SK-N-SH (cell line): ENCODE measurements at regions not wholly inside any gene's neighbourhood (a gene's known extent, or its start where the extent isn't known, plus 50 kb on each side); places are given as distances from the start of the nearest gene placed in this dataset.

Source experiments
- CTCF ChIA-PET: fragments of 300-600, 350-600 bp; formaldehyde crosslinking; extraction: SDS; loops from one replicate; lab custom pipeline; 2021; lab: Yijun Ruan, JAX
- POLR2A ChIA-PET: fragments of 350-600 bp; sonication (Branson Sonifier 250); formaldehyde crosslinking; extraction: SDS; loops from one replicate; lab custom pipeline; 2020; ENCODE audit warnings: antibody characterized with exemption, inconsistent platforms; lab: Yijun Ruan, JAX
- DNase-seq: peaks from one replicate; pipeline ENCODE4 v3.0.0; 2012
- H2AFZ ChIP-seq: fragments of 200-600 bp; sonication (generic); 2 replicates; pipeline ENCODE4 v1.8.1; 2016; ENCODE audit warnings: antibody characterized with exemption, mild to moderate bottlenecking, low read depth
- H3F3A ChIP-seq: fragments of 200-600 bp; sonication (generic); replicated peaks from 2 replicates; pipeline ENCODE3; 2016; ENCODE audit warnings: antibody characterized with exemption, mild to moderate bottlenecking; ENCODE audit not compliant: insufficient read depth
- H3K27ac ChIP-seq, 2 experiments: fragments of 200-500 bp in 1 of 2; fragments of 200-600 bp in 1 of 2; sonication (Bioruptor generic) in 1 of 2; sonication (generic), shearing (Covaris generic) in 1 of 2; 2 replicates each; pipeline versions ENCODE4 v1.5.1 to v1.6.1; 2014 to 2016; ENCODE audit warnings: low read depth in 2 of 2, inconsistent platforms in 1 of 2, low read length in 1 of 2, mild to moderate bottlenecking in 1 of 2, mixed read lengths in 1 of 2
- H3K27me3 ChIP-seq: fragments of 200-600 bp; sonication (generic), shearing (Covaris generic); 2 replicates; pipeline ENCODE4 v1.6.1; 2016; ENCODE audit warnings: mixed run types; ENCODE audit not compliant: insufficient read depth
- H3K36me3 ChIP-seq, 2 experiments: fragments of 200-500 bp in 1 of 2; fragments of 200-600 bp in 1 of 2; sonication (Bioruptor generic) in 1 of 2; sonication (generic) in 1 of 2; replicated peaks in 1 of 2; 2 replicates each; pipeline versions ENCODE3 to v1.5.1; 2014 to 2016; ENCODE audit warnings: low read length in 1 of 2, mild to moderate bottlenecking in 1 of 2; ENCODE audit not compliant: insufficient read depth in 2 of 2, control insufficient read depth in 1 of 2
- H3K4me1 ChIP-seq, 2 experiments: fragments of 200-500 bp in 1 of 2; fragments of 200-600 bp in 1 of 2; sonication (Bioruptor generic) in 1 of 2; sonication (generic), shearing (Covaris generic) in 1 of 2; 2 replicates each; pipeline versions ENCODE4 v1.5.1 to v1.6.1; 2014 to 2016; ENCODE audit warnings: low read depth in 1 of 2, low read length in 1 of 2, mixed run types in 1 of 2; ENCODE audit not compliant: insufficient read depth in 2 of 2, control insufficient read depth in 1 of 2
- H3K4me2 ChIP-seq: fragments of 200-600 bp; sonication (generic), shearing (Covaris generic); 2 replicates; pipeline ENCODE4 v1.6.1; 2017; ENCODE audit warnings: mixed run types
- H3K4me3 ChIP-seq, 2 experiments: fragments of 200-500 bp in 1 of 2; fragments of 200-600 bp in 1 of 2; sonication (Bioruptor generic) in 1 of 2; sonication (generic), shearing (Covaris generic) in 1 of 2; 2 replicates each; pipeline versions ENCODE4 v1.5.1 to v1.8.1; 2014 to 2016; ENCODE audit warnings: low read depth in 2 of 2, inconsistent platforms in 1 of 2, low read length in 1 of 2, mild to moderate bottlenecking in 1 of 2, mixed read lengths in 1 of 2, moderate library complexity in 1 of 2
- H3K79me2 ChIP-seq: fragments of 200-600 bp; sonication (generic); 2 replicates; pipeline ENCODE4 v1.8.1; 2017; ENCODE audit warnings: mild to moderate bottlenecking; ENCODE audit not compliant: insufficient read depth
- H3K9ac ChIP-seq: fragments of 200-600 bp; sonication (generic); 2 replicates; pipeline ENCODE4 v1.6.1; 2017; ENCODE audit warnings: mixed run types
- H3K9me2 ChIP-seq: fragments of 200-600 bp; sonication (generic); 2 replicates; pipeline ENCODE4 v1.6.1; 2017; ENCODE audit warnings: mixed run types
- H3K9me3 ChIP-seq: fragments of 200-600 bp; sonication (generic); 2 replicates; pipeline ENCODE4 v1.6.1; 2017; ENCODE audit warnings: mixed run types, mild to moderate bottlenecking, moderate library complexity
- H4K20me1 ChIP-seq: fragments of 200-600 bp; sonication (generic); 2 replicates; pipeline ENCODE4 v1.6.1; 2017; ENCODE audit warnings: mild to moderate bottlenecking, mixed run types; ENCODE audit not compliant: insufficient read depth
- FOSL2 ChIP-seq: IDR thresholded peaks from 2 replicates; pipeline ENCODE4 v1.4.0; 2012; ENCODE audit warnings: low read depth, mild to moderate bottlenecking, moderate library complexity, borderline replicate concordance
- FOXM1 ChIP-seq: IDR thresholded peaks from 2 replicates; pipeline ENCODE4 v1.4.0; 2012; ENCODE audit warnings: low read depth, mild to moderate bottlenecking
- GATA2 ChIP-seq: sonication (generic); formaldehyde crosslinking; IDR thresholded peaks from 2 replicates; pipeline ENCODE4 v1.5.0; 2020; ENCODE audit warnings: mild to moderate bottlenecking, missing genetic modification reagents
- IRF3 ChIP-seq: fragments of 150-350 bp; IDR thresholded peaks from 2 replicates; pipeline ENCODE4 v1.6.1; 2016; ENCODE audit warnings: mild to moderate bottlenecking, low read depth, low read length
- MEF2A ChIP-seq: IDR thresholded peaks from 2 replicates; pipeline ENCODE4 v1.4.0; 2012; ENCODE audit warnings: low read depth, borderline replicate concordance
- MXI1 ChIP-seq: IDR thresholded peaks from 2 replicates; pipeline ENCODE4 v1.6.1; 2012; ENCODE audit warnings: mild to moderate bottlenecking, low read depth, low read length, improper control_type of control experiment
- NFIC ChIP-seq: IDR thresholded peaks from 2 replicates; pipeline ENCODE4 v1.4.0; 2012; ENCODE audit warnings: borderline replicate concordance
- RCOR1 ChIP-seq: fragments of 150-350 bp; IDR thresholded peaks from 2 replicates; pipeline ENCODE4 v1.6.1; 2017; ENCODE audit warnings: antibody characterized with exemption, low read length
- RFX5 ChIP-seq: IDR thresholded peaks from 2 replicates; pipeline ENCODE4 v1.6.1; 2012; ENCODE audit warnings: mild to moderate bottlenecking, improper control_type of control experiment, low read length
- RXRA ChIP-seq: IDR thresholded peaks from 2 replicates; pipeline ENCODE4 v1.4.0; 2012; ENCODE audit warnings: low read depth, mild to moderate bottlenecking, borderline replicate concordance
- TCF12 ChIP-seq: IDR thresholded peaks from 2 replicates; pipeline ENCODE4 v1.4.0; 2012
- USF2 ChIP-seq: fragments of 150-350 bp; IDR thresholded peaks from 2 replicates; pipeline ENCODE4 v1.6.1; 2017; ENCODE audit warnings: antibody characterized with exemption, low read length, low read depth, borderline replicate concordance
- WGBS: methylation state at CpG from one replicate; pipeline ENCODE4 v1.1.6; 2017; ENCODE audit warnings: low lambda C conversion rate; 5-methylcytosine and 5-hydroxymethylcytosine counted together

DNA sequence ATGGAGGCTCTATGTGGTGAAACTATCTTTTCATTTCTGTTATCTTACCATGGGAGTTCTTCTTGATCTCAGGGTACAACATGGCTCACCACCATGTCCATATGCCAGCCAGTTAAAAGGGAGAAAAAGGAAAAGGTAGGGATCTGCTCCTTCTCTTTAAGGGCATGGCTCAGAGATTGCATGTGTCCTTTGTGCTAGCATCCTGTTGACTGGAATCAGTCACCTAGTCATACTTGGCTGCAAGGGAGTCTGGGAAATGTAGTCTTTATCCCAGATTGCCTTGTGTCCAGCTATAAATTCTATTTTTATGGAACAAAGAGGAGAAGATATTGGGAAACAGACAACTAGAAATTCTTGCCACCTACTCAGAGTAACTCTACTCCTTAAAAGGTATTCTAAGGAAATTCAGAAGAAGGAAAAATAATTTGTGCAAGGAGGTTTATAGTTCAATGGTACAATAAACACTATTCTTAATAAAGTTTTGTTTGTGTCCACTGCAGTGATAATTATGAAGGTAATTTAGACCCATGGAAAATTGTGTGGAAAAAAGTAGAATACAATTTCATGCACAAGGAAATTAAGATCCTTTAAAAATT, 86.4 kb upstream of the RPH3A start:
- ChIA-PET POLR2A (no interaction called here), CTCF (no interaction called here)
- H3K9me3 ChIP-seq: no peaks in the 10 kb centered on the region
- H3K4me1 ChIP-seq: no peaks in the 10 kb centered on the region
- DNase-seq: peak; percentile 53
- H3K27me3 ChIP-seq: no peaks in the 10 kb centered on the region
- no peaks in the 10 kb centered on the region for H3K79me2 ChIP-seq
- H3K4me3 ChIP-seq: no peak overlapping the region
- no peak overlapping the region for H2AFZ ChIP-seq
- no peaks in the 10 kb centered on the region for H3K36me3 ChIP-seq
- H3F3A ChIP-seq: no peaks in the 10 kb centered on the region
- no peak overlapping the region for H3K9ac ChIP-seq
- no peaks in the 10 kb centered on the region for H3K9me2 ChIP-seq
- no peak for TF ChIP-seq RCOR1
- no peak for TF ChIP-seq RFX5
- no peak for TF ChIP-seq NFIC
- TF ChIP-seq FOSL2: no peak
- no peak for TF ChIP-seq TCF12
- TF ChIP-seq GATA2 (CRISPR knock-in tag): no peak
- no peak for TF ChIP-seq IRF3
- TF ChIP-seq MEF2A: no peak
- no peak for TF ChIP-seq FOXM1
- no peak for TF ChIP-seq USF2
- H4K20me1 ChIP-seq: no peaks in the 10 kb centered on the region
- no peak overlapping the region for H3K4me2 ChIP-seq
- H3K27ac ChIP-seq: peak overlapping the region in 1 of 2 experiments; percentile 14; a peak in 1 of 4 replicates

- Histone ChIP-seq H3K4me1 (no peaks in the 10 kb centered on the region), H3K9ac (no peak overlapping the region), H3K36me3 (no peaks in the 10 kb centered on the region), H3K4me3 (no peak overlapping the region), H3K27ac (no peak overlapping the region), H3K27me3 (no peaks in the 10 kb centered on the region), H3K79me2 (no peaks in the 10 kb centered on the region), H3F3A (no peaks in the 10 kb centered on the region), H4K20me1 (no peaks in the 10 kb centered on the region), H3K4me2 (no peak overlapping the region), H3K9me2 (no peaks in the 10 kb centered on the region), H2AFZ (no peak overlapping the region), H3K9me3 (no peaks in the 10 kb centered on the region)
- ChIA-PET POLR2A (no interaction called here), CTCF (no interaction called here)
- no peak for DNase-seq
- TF ChIP-seq MXI1: no peak
- no peak for TF ChIP-seq RXRA
- 9% methylated on average over 4 of the region's 4 CpGs for WGBS
These were observed 81.1 kb upstream of the RPH3A start for GRCh38 chr12:112710414-112710813.
